ENCODE measurements at regions not wholly inside any gene's neighbourhood (a gene's known extent, or its start where the extent isn't known, plus 50 kb on each side); places are given as distances from the start of the nearest gene placed in this dataset.

GRCh38 chr12:46898152-46898931, 72.5 kb upstream of the SLC38A4 start:
- no peaks in the 10 kb centered on the region for H3K36me3 ChIP-seq
- H3K27me3 ChIP-seq, result no peaks in the 10 kb centered on the region
- H3K9me3 ChIP-seq, result no peaks in the 10 kb centered on the region
- TF ChIP-seq, protein P1, sequence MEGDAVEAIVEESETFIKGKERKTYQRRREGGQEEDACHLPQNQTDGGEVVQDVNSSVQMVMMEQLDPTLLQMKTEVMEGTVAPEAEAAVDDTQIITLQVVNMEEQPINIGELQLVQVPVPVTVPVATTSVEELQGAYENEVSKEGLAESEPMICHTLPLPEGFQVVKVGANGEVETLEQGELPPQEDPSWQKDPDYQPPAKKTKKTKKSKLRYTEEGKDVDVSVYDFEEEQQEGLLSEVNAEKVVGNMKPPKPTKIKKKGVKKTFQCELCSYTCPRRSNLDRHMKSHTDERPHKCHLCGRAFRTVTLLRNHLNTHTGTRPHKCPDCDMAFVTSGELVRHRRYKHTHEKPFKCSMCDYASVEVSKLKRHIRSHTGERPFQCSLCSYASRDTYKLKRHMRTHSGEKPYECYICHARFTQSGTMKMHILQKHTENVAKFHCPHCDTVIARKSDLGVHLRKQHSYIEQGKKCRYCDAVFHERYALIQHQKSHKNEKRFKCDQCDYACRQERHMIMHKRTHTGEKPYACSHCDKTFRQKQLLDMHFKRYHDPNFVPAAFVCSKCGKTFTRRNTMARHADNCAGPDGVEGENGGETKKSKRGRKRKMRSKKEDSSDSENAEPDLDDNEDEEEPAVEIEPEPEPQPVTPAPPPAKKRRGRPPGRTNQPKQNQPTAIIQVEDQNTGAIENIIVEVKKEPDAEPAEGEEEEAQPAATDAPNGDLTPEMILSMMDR (IDR thresholded peaks at IDR 0.05), result no peak
- no peak for DNase-seq
- intact Hi-C loops (cut with DNase I; ENCODE audit: low total_unique reads), result no loop called here
- peaks cover 0 to 2% (median 0%) of the 10 kb centered on the region in 4 donors for H3K4me1 ChIP-seq
- no peak overlapping the region for H3K4me3 ChIP-seq
- no peak overlapping the region for H3K27ac ChIP-seq

- H3K27me3 ChIP-seq, result no peaks in the 10 kb centered on the region
- H3K9me3 ChIP-seq, result no peaks in the 10 kb centered on the region
- intact Hi-C loops (cut with DNase I; ENCODE audit: low total_unique reads), result no loop called here
- no peak overlapping the region for H3K27ac ChIP-seq
- no peak overlapping the region for H3K4me3 ChIP-seq
- H3K36me3 ChIP-seq, result no peaks in the 10 kb centered on the region
- TF ChIP-seq, protein P1 (IDR thresholded peaks at IDR 0.05), result no peak
- H3K4me1 ChIP-seq, result peaks cover 0 to 8% (median 2%) of the 10 kb centered on the region in 4 donors
- no peak for DNase-seq
Measured at GRCh38 chr12:46898989-46899388, 73.2 kb upstream of the SLC38A4 start.

DNA sequence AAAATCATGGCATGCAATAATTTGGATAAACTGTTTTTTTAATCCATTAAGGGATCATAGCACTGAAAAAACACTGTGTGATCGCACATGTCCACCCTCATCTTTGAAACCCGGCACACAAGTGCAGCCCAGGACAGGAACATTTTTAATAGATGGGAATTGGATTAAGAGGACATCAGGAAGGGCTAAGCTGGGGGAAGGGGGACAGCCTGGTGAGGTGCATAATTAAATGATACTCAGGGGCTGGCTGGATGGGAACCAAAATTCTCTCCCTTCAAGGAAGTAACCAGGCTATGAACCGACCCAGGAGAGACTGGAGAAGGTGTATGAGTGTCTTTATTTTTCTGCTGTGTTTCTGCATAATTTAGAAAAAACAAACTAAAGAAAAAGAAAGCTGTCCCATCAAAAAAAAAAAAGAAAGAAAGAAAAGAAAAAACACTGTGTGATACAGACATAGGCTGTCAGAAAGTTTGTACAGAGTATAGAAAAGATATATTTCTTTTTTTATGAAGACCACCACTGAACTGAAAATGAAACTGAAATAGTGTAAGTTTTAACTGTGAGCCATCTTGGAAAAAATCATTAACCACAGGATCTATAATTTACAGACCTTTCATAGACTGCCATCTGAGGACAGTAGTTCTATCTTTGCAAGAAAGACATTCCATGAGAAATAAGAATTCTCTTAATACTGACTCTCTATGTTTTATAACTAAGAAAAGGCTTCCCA, 75.1 kb upstream of the SLC38A4 start:
- DNase-seq, result no peak
- Histone ChIP-seq H3K9me3 (no peaks in the 10 kb centered on the region), H3K27me3 (no peaks in the 10 kb centered on the region), H3K4me3 (no peak overlapping the region), H3K36me3 (no peaks in the 10 kb centered on the region), H3K4me1 (peaks cover 0 to 27% (median 6%) of the 10 kb centered on the region in 4 donors), H3K27ac (no peak overlapping the region)
- intact Hi-C loops (cut with DNase I; ENCODE audit: low total_unique reads), result no loop called here
- TF ChIP-seq, protein P1 (IDR thresholded peaks at IDR 0.05), result no peak

DNA sequence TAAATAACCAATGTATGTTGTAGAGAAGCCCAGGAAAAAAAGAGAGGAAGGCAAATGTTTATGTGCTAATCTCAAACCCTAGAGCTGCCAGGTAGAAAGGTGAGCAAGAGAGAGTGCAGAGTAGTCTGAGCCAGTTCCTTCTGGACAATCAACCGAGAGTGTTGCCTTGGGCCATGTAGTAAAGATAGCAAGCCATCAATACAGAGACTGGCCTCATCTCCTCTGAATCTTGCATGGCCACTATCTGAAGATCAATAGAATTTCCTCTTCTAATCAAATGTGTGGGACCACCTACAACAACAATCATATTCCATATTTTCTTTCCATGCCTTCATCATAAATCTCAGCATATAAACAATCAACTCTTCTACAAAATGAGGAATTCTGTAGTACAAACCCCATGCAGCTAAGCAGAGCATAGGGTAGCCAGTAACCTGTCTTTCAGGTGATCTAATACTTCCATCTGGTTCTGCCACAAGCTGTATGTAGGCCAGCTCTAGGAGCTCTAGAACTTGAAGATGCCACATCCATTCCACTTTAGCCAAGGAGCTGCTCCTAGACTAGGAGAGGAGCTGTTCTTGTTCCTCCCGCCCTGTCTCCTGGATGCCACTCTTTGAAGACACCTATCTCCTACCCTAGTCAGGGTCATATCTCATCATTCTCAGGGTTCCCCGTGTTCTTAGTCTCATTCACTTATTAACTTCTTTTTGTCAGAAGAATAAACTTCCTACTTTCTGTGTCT, 75.8 kb upstream of the SLC38A4 start:
- TF ChIP-seq, protein P1 (IDR thresholded peaks at IDR 0.05), result no peak
- intact Hi-C loops (cut with DNase I; ENCODE audit: low total_unique reads), result no loop called here
- Histone ChIP-seq H3K4me3 (no peak overlapping the region), H3K9me3 (no peaks in the 10 kb centered on the region), H3K27ac (no peak overlapping the region), H3K4me1 (peaks cover 0 to 27% (median 6%) of the 10 kb centered on the region in 4 donors), H3K27me3 (no peaks in the 10 kb centered on the region), H3K36me3 (no peaks in the 10 kb centered on the region)
- no peak for DNase-seq

DNA sequence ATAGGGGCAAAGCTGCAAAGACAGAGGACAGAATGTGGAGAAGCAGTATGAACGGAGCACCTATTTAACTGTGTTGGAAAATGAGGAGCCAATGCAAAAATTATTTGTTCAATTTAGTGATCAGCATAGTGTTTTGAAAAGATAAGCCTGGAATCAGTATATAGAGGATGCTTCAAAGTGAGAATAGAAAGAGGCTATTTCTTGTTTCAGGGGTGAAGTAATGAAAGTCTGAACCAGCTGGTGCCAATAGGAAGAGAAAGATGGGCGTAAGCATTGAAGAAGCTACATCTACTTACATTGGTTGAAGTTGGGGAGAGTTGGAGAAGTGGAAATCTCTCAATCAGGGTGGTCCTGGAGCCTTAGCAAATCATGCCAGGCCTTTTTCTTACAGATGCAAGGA, 77.3 kb upstream of the SLC38A4 start:
- Histone ChIP-seq H3K4me3 (no peak overlapping the region), H3K27ac (peak overlapping the region in 1 of 2 donors; percentile 30), H3K9me3 (no peaks in the 10 kb centered on the region), H3K4me1 (peaks cover 0 to 27% (median 6%) of the 10 kb centered on the region in 4 donors), H3K27me3 (no peaks in the 10 kb centered on the region), H3K36me3 (no peaks in the 10 kb centered on the region)
- intact Hi-C loops (cut with DNase I; ENCODE audit: low total_unique reads), result no loop called here
- DNase-seq, result no peak
- TF ChIP-seq, protein P1 (IDR thresholded peaks at IDR 0.05), result no peak
